HG03457 (cell line): ENCODE measurements at regions not wholly inside any gene's neighbourhood (a gene's known extent, or its start where the extent isn't known, plus 50 kb on each side); places are given as distances from the start of the nearest gene placed in this dataset.
"Not testable (repeated sequence)": the region's sequence is repeated elsewhere in the genome, so short reads cannot be mapped to it uniquely, and the experiment has no call there.

Experiments
- ATAC-seq: cut with Tn5 transposase; IDR thresholded peaks from one replicate; pipeline ENCODE4 v1.9.1; 2021; ENCODE audit warnings: moderate number of reproducible peaks; ENCODE audit not compliant: unreplicated experiment

DNA sequence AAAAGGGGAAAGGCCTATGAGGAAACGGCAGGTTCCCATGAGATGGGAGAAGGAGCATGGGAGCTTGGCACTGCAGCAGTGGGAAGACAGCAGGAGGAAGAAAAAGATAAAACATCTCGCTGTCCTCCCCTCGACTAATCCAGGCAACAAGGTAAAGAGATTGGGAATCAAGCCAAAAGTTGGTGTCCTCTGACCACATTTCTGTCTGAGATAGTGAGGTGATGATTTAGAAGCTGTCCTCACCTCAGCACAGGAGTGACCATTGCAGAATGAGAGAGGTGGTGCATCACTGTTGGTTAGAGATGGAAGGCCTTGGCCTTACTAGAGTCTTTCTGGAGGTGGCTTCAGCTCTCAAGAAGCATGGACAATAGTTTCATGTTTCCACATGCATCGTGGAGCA is 226.6 kb upstream of the CCDC54 start:
- no peak for ATAC-seq

DNA sequence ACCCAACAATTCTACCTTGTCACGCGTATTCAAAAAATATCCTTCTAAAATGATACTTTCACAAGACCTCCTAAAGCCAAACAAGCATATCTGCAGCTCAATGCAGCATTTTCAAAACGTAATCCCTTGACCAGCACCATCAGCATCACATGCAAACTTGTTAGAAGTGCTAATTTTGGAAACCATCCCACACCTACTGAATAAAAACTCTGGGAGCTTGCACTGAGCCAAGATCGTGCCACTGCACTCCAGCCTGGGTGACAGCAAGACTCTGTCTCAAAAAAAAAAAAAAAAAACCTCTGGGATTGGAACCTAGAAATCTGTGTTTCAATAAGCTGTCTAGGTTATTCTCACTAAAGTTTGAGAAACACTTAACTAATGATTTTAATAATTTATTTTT is 223.3 kb upstream of the CCDC54 start:
- no peak for ATAC-seq

DNA sequence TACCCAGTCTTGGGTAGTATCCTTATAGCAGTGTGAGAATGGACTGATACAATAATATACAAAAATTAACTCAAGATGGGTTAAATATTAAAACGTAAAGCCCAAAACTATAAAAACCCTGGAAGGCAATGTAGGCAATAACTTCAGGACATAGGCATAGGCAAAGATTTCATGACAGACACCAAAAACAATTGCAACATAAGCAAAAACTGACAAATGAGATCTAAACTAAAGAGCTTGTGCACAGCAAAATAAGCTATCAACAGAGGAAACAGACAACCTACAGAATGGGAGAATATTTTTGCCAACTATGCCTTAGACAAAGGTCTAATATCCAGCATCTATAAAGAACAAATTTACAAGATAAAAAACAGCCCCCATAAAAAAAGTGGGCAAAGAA is 204.8 kb upstream of the CCDC54 start:
- no peak for ATAC-seq

DNA sequence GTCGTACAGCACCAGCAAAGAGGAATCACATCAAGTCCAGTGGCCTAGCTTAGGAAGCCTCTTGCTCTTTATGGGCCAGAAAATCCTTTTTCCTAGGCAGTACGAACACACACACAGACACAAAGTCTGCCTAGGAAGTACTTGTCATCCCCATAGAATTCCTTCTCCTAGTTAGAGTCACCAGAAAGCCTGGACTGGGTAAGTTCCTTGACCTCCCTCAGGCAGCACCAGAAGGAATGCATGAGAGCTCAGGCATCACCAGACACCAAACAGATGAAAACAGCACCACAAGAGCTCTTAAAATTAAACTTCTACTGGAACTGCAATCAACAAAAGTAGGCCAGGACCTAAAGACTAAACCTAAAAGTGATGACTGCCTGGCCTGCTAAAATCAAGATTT is 192.9 kb upstream of the CCDC54 start:
- no peak for ATAC-seq

DNA sequence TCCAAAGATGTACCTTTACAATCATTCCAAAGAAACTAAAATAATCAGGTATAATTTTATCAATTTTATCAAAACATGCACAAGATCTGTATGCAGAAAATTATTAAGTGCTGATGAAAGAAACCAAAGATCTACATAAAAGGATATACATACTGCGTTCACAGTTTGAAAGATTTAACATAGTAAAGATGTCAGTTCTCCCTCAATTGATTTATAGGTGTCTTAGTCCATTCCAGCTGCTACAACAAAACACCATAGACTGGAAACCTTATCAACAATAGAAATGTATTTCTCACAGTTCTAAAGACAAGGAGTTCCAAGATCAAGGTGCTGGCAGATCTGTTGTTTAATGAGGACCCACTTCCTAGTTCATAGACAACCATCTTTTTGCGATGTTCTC is 189.0 kb upstream of the CCDC54 start:
- no peak for ATAC-seq

GRCh38 chr3:107189158-107189791 is 188.0 kb upstream of the CCDC54 start:
- no peak for ATAC-seq

GRCh38 chr3:107193116-107193515 is 184.1 kb upstream of the CCDC54 start:
- ATAC-seq = no peak

DNA sequence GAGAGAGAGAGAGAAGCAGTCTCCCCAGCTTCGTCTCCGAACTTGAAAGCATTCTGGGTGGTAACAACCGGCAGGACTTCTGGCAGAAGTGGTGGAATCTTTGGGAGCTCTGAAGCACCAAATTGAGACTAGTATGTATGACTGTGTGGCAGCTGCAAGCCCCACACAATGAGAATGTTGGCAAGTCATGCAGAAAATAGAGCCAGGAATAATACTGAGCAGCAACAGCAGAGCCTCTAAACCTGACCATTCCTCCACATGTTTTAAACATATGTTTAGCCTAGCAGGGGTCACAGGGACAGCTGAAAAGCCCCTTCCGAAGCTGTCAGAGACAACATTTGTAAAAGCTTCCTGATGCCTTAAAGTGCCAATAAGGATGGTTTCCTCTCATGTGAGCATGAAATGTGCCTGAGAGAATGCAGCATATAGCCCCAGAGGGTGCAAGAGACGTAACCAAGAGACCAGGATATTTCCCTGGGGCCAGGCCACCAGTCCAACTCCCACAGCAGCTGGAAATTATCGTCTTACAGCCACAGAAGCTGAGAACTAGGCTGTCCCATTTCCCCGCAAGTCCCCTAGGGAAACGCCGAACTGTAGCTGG is 178.6 kb upstream of the CCDC54 start:
- ATAC-seq = no peak

DNA sequence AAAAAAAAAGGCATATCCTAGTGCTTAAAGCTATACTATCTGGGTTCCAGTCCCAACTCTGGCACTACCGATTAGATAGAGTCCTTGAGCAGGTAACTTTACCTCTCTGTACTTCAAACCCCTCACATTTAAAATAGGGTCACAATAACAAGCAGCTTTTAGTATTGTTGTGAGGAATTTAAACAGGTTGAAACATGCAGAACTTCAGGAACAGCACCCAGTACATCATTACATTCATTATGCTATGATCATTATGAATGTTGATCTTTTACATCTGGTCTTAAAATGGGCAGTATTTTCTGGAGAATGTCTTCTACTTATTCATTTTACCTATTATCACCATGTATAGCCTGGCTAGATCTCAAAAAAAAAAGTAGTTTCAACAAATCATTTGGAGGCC is 176.1 kb upstream of the CCDC54 start:
- no peak for ATAC-seq

DNA sequence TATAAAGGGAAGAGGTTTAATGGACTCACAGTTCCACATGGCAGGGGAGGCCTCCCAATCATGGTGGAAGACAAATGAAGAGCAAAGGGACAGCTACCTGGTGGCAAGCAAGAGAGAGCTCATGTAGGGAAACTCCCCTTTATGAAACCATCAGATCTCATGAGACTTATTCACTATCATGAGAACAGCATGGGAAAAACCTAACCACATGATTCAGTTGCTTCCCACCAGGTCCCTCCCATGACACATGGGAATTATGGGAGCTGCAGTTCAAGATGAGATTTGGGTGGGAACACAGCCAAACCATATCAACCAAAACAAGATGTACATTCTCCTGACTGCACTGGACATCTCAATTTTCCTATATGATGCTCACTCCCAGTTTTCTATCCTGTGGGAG is 174.4 kb upstream of the CCDC54 start:
- ATAC-seq = not testable (repeated sequence)

- ATAC-seq = no peak
Measured at GRCh38 chr3:107204121-107204520, 173.1 kb upstream of the CCDC54 start.

DNA sequence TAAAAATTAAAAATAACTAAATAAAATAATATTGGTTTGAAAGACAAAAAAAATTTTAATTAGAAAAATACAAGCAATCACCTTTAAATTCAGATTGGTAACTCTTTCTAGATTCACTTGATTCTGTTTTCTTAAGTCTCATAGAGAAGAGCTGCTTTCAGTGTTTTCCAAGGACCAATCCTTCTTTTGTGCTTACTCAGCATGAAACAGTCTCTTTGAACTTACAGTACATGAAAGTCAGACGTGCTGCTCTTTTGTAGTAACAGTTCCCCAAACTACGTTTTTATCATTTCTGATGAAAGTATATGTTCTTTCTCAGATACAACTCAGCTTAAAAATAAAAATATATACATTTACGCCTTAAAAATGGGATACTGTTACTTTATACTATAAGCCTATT is 171.9 kb upstream of the CCDC54 start:
- ATAC-seq = no peak

DNA sequence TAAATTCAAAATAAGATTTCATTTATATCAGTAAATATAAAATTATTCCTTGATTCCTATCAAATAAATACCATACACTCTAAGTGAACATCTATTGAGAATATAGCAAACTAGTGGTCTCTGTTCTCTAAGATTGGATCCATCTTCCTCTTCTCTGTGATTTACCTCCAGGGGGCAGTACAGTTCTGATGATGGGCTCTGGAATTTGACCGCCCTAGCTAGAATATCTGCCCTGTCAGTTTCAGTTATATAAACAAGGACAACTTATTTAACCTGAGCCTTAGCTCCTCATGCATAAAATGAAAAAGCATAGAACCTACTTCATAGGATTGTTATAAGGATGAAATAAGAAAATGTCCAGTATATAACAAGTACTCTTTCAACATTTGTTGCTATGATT is 171.1 kb upstream of the CCDC54 start:
- ATAC-seq = no peak

DNA sequence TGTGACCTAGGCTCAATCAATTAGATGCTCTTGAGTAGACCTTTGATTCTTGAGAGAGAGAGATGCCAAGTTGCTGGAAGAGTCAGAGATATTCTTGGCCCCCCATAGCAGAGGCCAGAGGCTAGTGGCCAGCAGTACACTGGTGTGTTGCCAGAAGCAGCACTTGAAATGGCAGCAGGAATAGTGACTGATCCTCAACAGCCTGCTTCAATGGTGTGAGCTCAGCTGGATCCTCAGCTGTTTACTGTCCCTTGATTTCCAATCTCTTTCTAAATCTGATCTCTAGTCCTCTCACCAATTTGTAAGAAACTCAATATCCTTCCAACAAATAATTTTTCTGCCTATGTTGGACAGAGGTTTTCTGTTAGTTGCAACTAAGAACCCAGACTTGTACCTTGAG is 170.3 kb upstream of the CCDC54 start:
- ATAC-seq = no peak

DNA sequence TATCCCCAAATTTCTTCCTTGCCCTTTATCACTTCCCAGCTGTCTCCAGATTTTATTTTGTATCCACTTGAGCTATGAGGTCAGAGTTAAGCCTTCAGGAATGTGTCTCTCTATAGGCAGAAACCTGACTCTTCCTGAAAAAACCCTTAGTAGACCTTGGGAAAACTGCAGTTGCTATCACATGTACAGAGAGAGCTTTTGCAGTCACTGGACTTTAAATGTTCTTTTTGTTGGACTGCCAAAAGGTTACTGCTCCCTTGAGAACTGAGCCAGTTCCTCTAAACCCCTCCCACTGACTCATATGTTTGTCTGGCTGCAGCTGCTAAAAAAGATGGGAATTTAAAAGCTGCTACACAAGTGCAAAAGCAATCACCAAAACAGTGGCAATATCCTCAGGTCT is 169.1 kb upstream of the CCDC54 start:
- no peak for ATAC-seq

DNA sequence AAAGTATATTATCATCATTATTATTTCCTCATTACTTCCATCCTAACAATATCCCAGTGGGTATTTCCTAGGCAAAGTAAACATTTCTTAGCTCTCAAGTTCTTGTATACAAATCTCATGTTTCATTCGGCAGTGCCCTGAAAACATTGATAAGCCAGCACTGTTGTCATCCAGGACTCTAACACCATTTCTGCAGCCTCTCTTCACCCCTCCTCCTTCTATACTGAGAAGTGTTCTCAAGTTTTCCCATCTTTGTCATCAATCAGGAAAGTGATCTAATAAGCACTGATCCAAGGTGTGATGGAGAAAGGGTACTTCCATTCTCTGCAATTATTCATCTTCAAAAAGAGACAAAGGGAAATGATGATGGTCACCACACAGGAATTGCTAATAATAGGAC is 168.4 kb upstream of the CCDC54 start:
- no peak for ATAC-seq

DNA sequence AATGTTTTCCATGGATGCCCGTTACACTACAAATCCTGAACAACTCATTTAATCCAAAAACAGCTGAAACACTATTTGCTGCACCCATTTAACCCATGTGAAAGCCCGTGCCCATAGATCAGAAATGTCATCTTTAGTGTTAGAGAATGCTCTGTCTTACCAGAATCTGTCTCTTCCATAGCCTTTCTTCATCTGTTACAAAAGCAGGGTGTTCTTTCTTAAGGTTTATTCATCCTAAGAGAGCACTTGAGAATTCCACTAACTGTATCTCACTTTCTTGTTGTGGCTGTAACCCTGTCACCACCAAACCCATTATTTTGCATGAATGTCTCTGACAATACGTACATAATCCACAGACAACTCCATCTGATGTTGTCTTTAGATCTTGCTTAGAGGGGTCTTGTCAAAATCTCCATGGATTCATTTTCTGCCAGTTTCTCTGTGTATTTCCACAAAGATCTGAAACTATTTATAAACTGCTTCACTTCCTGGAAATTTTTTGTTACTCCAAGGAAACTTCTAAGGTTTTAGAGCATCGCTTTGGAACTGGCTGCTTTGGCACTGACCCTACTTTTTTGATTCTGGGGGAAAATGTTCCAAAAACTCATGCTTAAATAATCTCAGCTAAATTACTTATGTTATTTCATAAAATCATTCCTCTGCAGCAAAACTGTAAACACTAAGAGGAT is 167.8 kb upstream of the CCDC54 start:
- no peak for ATAC-seq

DNA sequence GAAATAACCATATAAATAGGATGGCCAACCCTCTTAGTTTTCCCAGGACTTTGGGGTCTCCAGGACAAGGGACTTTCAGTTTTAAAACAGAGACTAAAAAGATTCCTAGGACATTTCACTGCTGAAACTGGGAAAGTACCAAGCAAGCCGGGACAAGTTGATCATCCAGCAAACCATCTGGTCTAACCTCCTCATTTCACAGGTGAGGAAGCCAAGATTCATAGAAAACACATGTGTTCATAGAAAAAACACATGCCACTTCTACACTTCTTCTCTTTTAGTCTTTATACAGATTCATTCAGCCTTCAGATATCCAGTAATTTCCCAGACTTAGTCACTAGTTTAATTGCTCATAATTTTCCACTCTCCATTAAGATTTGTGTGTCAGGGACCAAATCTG is 165.6 kb upstream of the CCDC54 start:
- no peak for ATAC-seq

- no peak for ATAC-seq
Measured at GRCh38 chr3:107212618-107213017, 164.6 kb upstream of the CCDC54 start.

- no peak for ATAC-seq
Measured at GRCh38 chr3:107213044-107213669, 164.1 kb upstream of the CCDC54 start.

DNA sequence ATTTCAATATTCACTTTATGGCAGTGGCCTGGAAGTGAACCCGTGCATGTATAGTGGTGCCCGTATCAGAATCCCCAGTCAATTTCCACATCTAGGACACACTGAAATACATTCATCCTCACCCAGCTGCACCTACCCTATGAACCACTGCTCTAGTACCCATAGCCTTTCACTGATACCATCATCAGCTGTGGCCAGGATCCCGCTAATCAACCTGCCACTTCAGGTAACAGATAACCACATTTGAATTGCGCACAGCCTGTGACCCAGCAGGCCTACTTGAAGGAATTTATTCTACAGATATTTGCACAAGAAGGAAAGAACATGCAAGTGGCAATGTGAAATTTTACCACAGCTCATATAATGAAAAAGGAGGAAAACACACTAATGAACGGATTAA is 161.0 kb upstream of the CCDC54 start:
- ATAC-seq = no peak

DNA sequence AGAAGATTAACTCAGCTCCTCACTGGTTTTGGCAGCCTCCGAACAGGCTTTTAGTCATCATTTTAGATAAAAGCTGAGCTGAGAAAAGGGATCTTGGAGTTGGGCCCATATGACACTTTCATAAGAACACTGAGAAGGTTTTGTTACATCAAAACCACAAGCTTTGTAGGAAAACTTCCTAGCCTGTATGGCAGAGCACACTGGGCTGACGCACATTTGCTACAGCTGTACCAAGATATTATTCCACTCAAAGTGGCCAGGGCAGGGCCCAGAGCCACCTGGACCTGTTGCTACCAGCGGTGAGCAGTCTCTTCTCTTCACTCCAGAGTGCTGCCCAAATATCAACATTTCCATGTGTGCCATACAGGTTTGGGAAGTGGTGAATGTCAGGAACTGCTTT is 160.5 kb upstream of the CCDC54 start:
- ATAC-seq = no peak
